ENCODE measurements at regions not wholly inside any gene's neighbourhood (a gene's known extent, or its start where the extent isn't known, plus 50 kb on each side); places are given as distances from the start of the nearest gene placed in this dataset.

DNA sequence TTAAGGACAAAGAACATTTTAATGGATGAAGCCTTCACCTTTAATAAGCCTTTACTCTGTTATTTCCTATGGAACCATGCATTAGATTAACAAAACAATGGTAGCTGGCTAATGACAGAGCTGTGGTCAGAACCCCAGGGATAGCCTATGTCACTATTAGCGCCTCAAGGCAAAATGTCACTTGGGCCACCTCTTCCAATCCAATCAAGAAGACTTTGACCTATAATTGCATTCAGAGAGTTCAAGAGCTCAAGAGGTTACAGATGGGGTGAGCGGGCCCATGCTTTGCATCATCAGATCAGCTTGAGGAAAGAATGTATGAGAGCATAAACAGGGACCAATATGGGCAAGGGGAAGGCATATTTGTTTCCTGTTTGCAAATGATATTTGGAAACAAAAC lies 425.1 kb downstream of the ARHGEF28 start:
- ATAC-seq (no peak), DNase-seq (ENCODE audit: low read depth, low spot score) (no peak)
- POLR2A ChIA-PET, result no interaction called here
- no peaks in the 10 kb centered on the region for H3K36me3 ChIP-seq (ENCODE audit: control insufficient read depth in 1 of 2, insufficient read depth in 2 of 2, low read length in 2 of 2)
- intact Hi-C loops (cut with micrococcal nuclease), result no loop called here
- no TSS peak for BruUV-seq (replicated peaks)
- no peak overlapping the region for H3K27ac ChIP-seq (ENCODE audit: low read depth, low read length)
- RAD21 ChIA-PET (ENCODE audit: low non-redundant PET in 1 of 2, low total read pairs in 2 of 2, uncharacterized antibody in 2 of 2, unreplicated experiment in 2 of 2), result no interaction called here
- H2AFZ ChIP-seq (ENCODE audit: low read depth, low read length, poor library complexity, severe bottlenecking), result no peak overlapping the region
- H3K9ac ChIP-seq (ENCODE audit: low read length), result no peak overlapping the region
- TF ChIP-seq POLR2A (IDR thresholded peaks at IDR 0.05; ENCODE audit: borderline replicate concordance, extremely low read depth, insufficient read depth, insufficient read length) (no peak), RAD21 (IDR thresholded peaks at IDR 0.05; ENCODE audit: low read depth) (no peak), FOSL1 (IDR thresholded peaks at IDR 0.05; ENCODE audit: low read depth) (no peak), YY1 (IDR thresholded peaks at IDR 0.05; ENCODE audit: extremely low read depth, insufficient replicate concordance, low read depth, low read length) (no peak), SP1 (IDR thresholded peaks at IDR 0.05; ENCODE audit: low read depth) (no peak), SIN3A (IDR thresholded peaks at IDR 0.05; ENCODE audit: low read depth) (no peak), SRF (IDR thresholded peaks at IDR 0.05; ENCODE audit: low read depth) (no peak), CEBPB (IDR thresholded peaks at IDR 0.05; ENCODE audit: low read depth) (no peak), MAX (IDR thresholded peaks at IDR 0.05) (no peak), EZH2 (IDR thresholded peaks at IDR 0.05) (no peak), ZNF274 (IDR thresholded peaks at IDR 0.05; ENCODE audit: low read depth, low read length) (no peak), POLR2AphosphoS5 (IDR thresholded peaks at IDR 0.05; ENCODE audit: low read depth, low read length) (no peak), ELF1 (IDR thresholded peaks at IDR 0.05; ENCODE audit: borderline replicate concordance, low read depth) (no peak), ZBTB33 (IDR thresholded peaks at IDR 0.05; ENCODE audit: extremely low read depth, insufficient replicate concordance, low read length) (no peak)
- TF ChIP-seq, protein P1, sequence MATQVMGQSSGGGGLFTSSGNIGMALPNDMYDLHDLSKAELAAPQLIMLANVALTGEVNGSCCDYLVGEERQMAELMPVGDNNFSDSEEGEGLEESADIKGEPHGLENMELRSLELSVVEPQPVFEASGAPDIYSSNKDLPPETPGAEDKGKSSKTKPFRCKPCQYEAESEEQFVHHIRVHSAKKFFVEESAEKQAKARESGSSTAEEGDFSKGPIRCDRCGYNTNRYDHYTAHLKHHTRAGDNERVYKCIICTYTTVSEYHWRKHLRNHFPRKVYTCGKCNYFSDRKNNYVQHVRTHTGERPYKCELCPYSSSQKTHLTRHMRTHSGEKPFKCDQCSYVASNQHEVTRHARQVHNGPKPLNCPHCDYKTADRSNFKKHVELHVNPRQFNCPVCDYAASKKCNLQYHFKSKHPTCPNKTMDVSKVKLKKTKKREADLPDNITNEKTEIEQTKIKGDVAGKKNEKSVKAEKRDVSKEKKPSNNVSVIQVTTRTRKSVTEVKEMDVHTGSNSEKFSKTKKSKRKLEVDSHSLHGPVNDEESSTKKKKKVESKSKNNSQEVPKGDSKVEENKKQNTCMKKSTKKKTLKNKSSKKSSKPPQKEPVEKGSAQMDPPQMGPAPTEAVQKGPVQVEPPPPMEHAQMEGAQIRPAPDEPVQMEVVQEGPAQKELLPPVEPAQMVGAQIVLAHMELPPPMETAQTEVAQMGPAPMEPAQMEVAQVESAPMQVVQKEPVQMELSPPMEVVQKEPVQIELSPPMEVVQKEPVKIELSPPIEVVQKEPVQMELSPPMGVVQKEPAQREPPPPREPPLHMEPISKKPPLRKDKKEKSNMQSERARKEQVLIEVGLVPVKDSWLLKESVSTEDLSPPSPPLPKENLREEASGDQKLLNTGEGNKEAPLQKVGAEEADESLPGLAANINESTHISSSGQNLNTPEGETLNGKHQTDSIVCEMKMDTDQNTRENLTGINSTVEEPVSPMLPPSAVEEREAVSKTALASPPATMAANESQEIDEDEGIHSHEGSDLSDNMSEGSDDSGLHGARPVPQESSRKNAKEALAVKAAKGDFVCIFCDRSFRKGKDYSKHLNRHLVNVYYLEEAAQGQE (IDR thresholded peaks at IDR 0.05; ENCODE audit: low read depth), result no peak
- TF ChIP-seq, protein P2, sequence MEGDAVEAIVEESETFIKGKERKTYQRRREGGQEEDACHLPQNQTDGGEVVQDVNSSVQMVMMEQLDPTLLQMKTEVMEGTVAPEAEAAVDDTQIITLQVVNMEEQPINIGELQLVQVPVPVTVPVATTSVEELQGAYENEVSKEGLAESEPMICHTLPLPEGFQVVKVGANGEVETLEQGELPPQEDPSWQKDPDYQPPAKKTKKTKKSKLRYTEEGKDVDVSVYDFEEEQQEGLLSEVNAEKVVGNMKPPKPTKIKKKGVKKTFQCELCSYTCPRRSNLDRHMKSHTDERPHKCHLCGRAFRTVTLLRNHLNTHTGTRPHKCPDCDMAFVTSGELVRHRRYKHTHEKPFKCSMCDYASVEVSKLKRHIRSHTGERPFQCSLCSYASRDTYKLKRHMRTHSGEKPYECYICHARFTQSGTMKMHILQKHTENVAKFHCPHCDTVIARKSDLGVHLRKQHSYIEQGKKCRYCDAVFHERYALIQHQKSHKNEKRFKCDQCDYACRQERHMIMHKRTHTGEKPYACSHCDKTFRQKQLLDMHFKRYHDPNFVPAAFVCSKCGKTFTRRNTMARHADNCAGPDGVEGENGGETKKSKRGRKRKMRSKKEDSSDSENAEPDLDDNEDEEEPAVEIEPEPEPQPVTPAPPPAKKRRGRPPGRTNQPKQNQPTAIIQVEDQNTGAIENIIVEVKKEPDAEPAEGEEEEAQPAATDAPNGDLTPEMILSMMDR (IDR thresholded peaks at IDR 0.05 in 2 of 3, conservative IDR thresholded peaks at IDR 0.05 in 1 of 3; ENCODE audit: borderline replicate concordance in 1 of 3, insufficient read depth in 1 of 3, low read depth in 2 of 3, low read length in 2 of 3), result no peak
- H3K27me3 ChIP-seq (ENCODE audit: insufficient read depth, low read length), result no peaks in the 10 kb centered on the region
- no peaks in the 10 kb centered on the region for H3K9me2 ChIP-seq (ENCODE audit: insufficient read depth)
- CTCF ChIA-PET, result no interaction called here
- no peaks in the 10 kb centered on the region for H4K20me1 ChIP-seq (ENCODE audit: insufficient read depth)
- no peak overlapping the region for H3K4me3 ChIP-seq (replicated peaks in 1 of 2; ENCODE audit: low read depth in 1 of 2, low read length in 2 of 2)
- H3K79me2 ChIP-seq (ENCODE audit: insufficient read depth, low read length), result no peaks in the 10 kb centered on the region
- no peaks in the 10 kb centered on the region for H3K9me3 ChIP-seq (ENCODE audit: control insufficient read depth in 1 of 2, insufficient read depth in 1 of 2, low read depth in 1 of 2, low read length in 2 of 2)
- H3K4me1 ChIP-seq (ENCODE audit: control insufficient read depth in 1 of 2, insufficient read depth in 2 of 2, low read length in 2 of 2), result no peaks in the 10 kb centered on the region
- H3K4me2 ChIP-seq (ENCODE audit: low read length), result no peak overlapping the region
